Right kidney (tissue), 1 donor: ENCODE measurements at regions not wholly inside any gene's neighbourhood (a gene's known extent, or its start where the extent isn't known, plus 50 kb on each side); places are given as distances from the start of the nearest gene placed in this dataset.

ENCODE experiments used
- DNase-seq: peaks from one replicate; pipeline ENCODE4 v3.0.0-alpha.2; 2016

- no peak for DNase-seq
These were observed 68.8 kb upstream of the AKAP13 start for GRCh38 chr15:85311647-85312046.

DNA sequence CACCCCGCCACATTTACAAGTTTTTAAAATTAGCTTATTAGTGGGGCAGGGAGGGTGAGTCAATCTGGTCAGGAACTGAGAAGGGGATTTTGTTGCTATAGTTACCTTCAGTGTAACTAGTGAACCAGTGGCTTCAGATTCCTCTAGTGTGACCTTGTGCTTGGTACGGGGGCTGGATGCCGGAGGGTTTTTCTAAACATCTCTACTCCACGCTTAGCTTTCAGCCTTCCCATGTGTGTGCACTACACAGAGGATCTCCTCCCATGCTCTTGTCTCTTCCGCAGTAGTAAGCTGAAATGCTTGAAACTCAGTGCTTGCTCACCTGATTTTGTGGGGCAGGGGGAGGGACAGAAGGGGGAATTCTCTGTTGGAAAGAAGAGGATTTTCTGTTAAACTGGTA, 67.9 kb upstream of the AKAP13 start:
- no peak for DNase-seq

DNA sequence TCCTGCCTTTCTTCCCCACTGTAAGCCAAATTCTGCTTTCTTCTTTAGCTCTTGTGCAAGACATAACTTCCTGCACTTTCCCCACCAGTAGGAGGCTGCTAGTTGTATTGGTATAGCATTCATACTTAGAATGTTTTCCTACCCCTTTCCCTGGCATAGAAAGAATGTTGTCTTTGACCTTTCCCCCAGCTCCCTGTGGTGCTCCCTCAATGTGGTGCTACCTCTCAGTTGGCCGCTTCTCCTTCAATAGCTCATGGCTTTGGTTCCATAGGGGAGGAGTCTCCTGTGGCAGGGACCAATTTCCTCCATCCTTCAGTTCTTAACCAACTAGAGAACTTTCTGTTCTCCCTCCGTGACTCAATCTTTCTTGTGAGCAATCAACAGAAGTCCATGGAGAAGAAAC, 67.5 kb upstream of the AKAP13 start:
- DNase-seq = no peak

DNA sequence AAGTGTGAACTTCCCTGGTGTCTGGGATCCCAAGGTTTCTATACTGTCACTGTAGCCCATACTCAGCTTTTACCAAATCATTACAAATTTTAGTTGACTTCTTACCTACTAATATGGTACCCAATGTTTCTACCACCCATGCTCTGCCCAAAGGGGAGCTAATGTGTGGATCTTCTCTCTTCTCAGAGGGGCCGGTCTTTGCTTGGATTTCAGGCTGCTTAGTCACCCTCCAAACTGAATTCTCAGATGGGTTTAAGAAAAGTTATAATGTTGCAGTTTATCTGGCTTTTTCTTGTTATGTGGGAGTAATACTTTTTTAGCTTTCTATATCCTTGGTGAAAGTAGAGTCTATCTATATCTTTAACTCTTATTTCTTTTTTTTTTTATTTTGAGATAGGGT, 67.1 kb upstream of the AKAP13 start:
- DNase-seq = no peak

GRCh38 chr15:85314146-85314545, 66.3 kb upstream of the AKAP13 start:
- DNase-seq = no peak

DNA sequence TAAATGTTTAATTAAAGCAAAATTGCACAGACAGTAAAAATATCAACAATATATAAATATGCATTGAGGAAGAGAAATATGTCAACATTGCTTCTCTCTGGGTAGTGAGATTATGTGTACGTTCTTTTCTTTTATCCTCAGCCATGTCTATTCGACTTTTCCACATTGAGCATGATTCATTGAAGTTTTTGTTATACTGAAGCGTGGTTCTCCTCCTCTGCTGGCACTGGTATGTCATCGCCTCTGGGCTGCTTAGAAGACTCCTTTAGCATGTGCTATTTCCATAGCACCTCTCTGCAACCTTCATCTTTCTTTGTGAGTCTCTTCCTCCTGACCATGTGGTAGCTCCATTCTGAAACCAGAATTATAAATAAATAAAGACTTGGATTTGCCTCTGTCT, 65.8 kb upstream of the AKAP13 start:
- no peak for DNase-seq

- no peak for DNase-seq
These were observed 64.0 kb upstream of the AKAP13 start for GRCh38 chr15:85316244-85316934.

GRCh38 chr15:85318048-85318731, 62.2 kb upstream of the AKAP13 start:
- no peak for DNase-seq

DNA sequence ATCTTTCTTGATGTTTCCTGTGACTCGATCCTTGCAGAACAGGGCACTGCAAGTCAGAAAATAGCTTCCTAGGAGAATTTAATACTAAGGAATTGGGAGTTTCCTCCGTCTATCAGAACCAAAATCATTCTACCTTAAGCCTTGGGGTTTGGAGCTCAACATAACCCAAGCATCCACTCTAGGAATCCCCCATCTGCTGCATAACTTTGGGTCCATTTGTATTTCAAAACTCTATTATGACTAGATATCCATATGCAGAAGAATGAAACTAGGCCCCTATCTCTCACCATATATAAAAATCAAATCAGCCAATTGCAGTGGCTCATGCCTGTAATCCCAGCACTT, 61.7 kb upstream of the AKAP13 start:
- no peak for DNase-seq

- no peak for DNase-seq
These were observed 56.2 kb upstream of the AKAP13 start for GRCh38 chr15:85324202-85324601.

- DNase-seq = no peak
These were observed 54.6 kb upstream of the AKAP13 start for GRCh38 chr15:85325834-85326233.

DNA sequence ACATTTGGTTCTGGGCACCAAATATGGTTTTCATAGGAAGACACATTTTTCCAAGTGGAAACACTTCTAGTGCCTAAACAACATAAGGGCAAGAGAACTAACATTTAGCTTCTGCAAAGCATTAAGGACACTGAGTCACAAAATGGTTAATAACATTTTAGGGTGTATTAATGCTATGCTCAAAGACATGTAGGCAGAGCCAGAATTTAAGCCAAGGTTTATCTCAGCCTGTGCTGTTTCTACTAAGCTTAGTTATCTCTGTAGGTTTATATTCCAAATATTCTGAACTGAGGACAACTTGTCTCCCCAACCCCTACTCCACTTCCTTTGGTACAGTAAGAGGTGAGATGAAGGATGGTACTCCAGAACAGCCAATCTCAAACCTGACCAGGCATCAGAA, 54.1 kb upstream of the AKAP13 start:
- no peak for DNase-seq

DNA sequence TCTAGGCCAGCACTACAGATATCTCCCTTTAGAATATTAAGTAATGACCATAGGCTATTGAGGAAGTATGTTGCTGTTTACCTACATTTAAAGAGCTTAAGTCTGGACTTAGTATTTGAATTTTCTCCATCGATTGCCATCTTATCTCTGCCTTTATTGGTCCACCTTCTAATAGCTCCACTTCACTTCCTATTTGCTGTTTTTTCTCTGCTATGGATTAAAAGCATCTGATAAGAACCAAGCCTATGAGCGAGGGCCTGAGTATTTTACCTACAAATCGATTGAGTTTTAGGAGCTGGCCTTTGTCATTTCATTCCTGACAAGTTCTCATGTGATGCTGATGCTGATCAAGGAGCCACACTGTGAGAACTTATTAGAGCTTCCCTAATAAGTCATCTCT, 52.6 kb upstream of the AKAP13 start:
- no peak for DNase-seq

DNA sequence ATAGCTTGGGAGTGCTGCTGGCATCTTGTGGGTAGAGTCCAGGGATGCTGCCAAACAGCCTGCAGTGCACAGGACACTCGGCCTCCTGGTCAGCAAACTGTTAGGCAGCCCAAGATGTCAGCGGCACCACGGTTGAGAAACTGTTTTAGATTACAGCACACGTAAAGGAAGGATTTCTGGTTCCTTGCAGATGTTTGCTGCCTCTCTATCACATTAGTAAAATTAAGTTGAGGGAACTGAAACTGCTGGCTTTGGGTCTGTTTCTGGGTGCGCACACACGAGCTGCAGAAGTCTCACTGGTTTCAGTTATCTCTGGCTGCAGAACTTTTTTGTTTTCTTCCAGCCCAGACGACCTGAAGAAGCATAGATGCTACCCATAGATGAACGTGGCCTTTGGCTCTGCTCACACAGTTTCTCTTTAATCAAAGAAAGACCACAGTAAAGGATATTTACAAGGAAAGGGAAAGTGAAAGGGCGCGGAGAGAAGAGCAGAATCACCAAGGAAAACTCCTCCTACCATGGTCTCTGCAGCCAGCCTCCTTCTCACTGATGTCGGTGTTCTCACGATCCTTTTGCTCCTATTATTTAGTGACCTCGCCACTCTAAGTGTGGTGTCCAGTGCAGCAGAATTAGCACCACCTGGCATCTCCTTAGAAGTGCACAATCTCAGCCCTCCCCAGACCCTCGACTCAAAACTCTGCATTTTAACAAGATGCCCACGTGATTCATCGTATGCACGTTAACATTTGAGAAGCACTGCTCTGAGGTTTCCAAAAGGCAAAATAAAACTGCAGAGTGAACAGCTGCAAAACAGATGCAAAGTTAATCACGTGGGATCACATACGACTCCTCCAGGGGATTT, 50.6 kb upstream of the AKAP13 start:
- no peak for DNase-seq
